ENCODE measurements at regions not wholly inside any gene's neighbourhood (a gene's known extent, or its start where the extent isn't known, plus 50 kb on each side); places are given as distances from the start of the nearest gene placed in this dataset.
"Not testable (repeated sequence)": the region's sequence is repeated elsewhere in the genome, so short reads cannot be mapped to it uniquely, and the experiment has no call there.

GRCh38 chr2:62330959-62331358, 135.0 kb downstream of the B3GNT2 start:
- no peak for DNase-seq (ENCODE audit: low spot score)

- DNase-seq (ENCODE audit: low spot score): no peak
Observed at GRCh38 chr2:62329797-62330196, 133.9 kb downstream of the B3GNT2 start.

- DNase-seq (ENCODE audit: low spot score): no peak
Observed at GRCh38 chr2:62326735-62327134, 130.8 kb downstream of the B3GNT2 start.

GRCh38 chr2:62325398-62325797, 129.5 kb downstream of the B3GNT2 start:
- DNase-seq (ENCODE audit: low spot score): no peak

- no peak for DNase-seq (ENCODE audit: low spot score)
Observed at GRCh38 chr2:62321380-62322289, 125.7 kb downstream of the B3GNT2 start.

- DNase-seq (ENCODE audit: low spot score): no peak
Observed at GRCh38 chr2:62320657-62321357, 124.9 kb downstream of the B3GNT2 start.

- DNase-seq (ENCODE audit: low spot score): not testable (repeated sequence)
Observed at GRCh38 chr2:62320137-62320536, 124.2 kb downstream of the B3GNT2 start.

GRCh38 chr2:62319070-62319469, 123.2 kb downstream of the B3GNT2 start:
- DNase-seq (ENCODE audit: low spot score): no peak

- no peak for DNase-seq (ENCODE audit: low spot score)
Observed at GRCh38 chr2:62315476-62315875, 119.6 kb downstream of the B3GNT2 start.

GRCh38 chr2:62314291-62314690, 118.4 kb downstream of the B3GNT2 start:
- DNase-seq (ENCODE audit: low spot score): no peak

GRCh38 chr2:62313449-62314227, 117.7 kb downstream of the B3GNT2 start:
- no peak for DNase-seq (ENCODE audit: low spot score)

- DNase-seq (ENCODE audit: low spot score): no peak
Observed at GRCh38 chr2:62309465-62310091, 113.7 kb downstream of the B3GNT2 start.

GRCh38 chr2:62309081-62309464, 113.2 kb downstream of the B3GNT2 start:
- DNase-seq (ENCODE audit: low spot score): no peak

GRCh38 chr2:62307469-62308389, 111.8 kb downstream of the B3GNT2 start:
- no peak for DNase-seq (ENCODE audit: low spot score)

- no peak for DNase-seq (ENCODE audit: low spot score)
Observed at GRCh38 chr2:62306751-62307468, 111.0 kb downstream of the B3GNT2 start.

- no peak for DNase-seq (ENCODE audit: low spot score)
Observed at GRCh38 chr2:62305421-62306176, 109.7 kb downstream of the B3GNT2 start.

GRCh38 chr2:62304429-62305417, 108.8 kb downstream of the B3GNT2 start:
- peak; percentile 90 for DNase-seq (ENCODE audit: low spot score)

- no peak for DNase-seq (ENCODE audit: low spot score)
Observed at GRCh38 chr2:62303788-62304187, 107.9 kb downstream of the B3GNT2 start.
